ENCODE measurements at regions not wholly inside any gene's neighbourhood (a gene's known extent, or its start where the extent isn't known, plus 50 kb on each side); places are given as distances from the start of the nearest gene placed in this dataset.

DNA sequence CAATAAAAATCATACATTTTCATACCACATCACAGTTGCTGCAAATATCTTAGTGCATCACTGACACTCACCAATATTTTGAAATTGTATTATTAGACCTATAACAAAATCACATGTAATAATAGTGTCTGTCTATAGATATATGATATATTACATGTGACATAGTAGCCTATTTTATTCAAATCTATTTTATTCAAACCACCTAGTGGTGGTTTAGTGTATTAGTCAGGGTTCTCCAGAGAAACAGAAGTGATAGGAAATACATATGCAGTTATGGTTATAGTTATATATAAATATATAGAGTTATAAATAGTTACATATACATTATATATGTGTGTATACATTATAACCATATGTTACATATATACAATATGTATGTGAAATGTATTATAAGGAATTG is 366.5 kb upstream of the ARID1B start:
- DNase-seq (ENCODE audit: low spot score), result no peak

GRCh38 chr6:156408655-156409054 is 368.5 kb upstream of the ARID1B start:
- no peak for DNase-seq (ENCODE audit: low spot score)

DNA sequence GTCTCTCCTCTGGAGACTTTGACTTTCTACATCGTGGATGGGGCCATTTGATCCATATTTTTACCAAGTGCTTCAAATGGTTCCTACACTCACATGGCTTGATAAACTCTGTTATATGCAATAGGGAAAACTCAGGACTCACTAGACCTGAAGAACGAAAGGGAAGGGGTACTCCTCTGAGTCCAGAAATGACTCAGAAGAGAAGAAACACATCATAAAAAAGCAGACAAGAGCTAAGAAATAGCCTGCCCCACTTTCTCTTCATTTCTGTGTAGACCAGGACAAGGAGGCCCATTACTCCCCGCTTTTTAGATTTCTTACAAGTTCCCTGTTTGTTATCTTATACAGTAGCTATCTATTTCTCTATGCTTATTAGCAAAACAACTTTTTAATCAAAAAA is 369.8 kb upstream of the ARID1B start:
- no peak for DNase-seq (ENCODE audit: low spot score)

DNA sequence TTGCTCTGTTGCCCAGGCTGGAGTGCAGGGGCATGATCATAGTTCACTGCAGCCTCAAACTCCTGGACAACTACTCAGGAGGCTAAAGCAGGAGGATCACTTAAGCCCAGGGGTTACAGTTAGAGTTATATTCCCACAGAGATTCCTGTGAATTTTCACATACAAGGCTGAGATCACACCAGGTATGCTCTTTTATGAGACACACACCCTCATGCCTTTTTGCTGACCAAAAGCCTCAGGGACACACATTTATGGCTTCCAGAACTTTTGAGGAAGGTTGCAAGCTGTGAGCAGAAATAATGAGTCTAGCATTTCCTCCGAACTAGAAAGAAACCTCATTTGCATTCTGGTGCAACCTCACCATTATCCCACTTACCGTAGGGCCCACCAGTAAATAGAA is 370.5 kb upstream of the ARID1B start:
- DNase-seq (ENCODE audit: low spot score), result no peak

DNA sequence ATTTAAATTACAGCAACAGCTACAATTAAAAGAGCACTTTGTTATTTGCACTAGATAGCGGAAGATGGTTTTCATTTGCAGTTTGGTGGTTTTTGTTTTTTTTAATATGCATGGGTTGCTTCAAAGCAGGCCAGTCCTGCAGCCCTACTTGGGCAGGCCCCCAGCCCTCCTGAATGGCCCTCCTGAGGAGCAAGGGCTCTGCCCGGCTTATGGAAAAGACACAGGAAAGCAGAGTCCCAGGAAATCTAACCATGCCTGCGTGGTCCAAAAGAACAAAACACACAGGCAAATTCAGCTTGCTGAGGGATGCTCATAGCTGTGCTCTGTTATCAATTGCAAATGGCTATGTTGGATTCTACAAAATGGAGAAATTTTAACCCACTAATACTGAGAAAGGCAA is 371.1 kb upstream of the ARID1B start:
- no peak for DNase-seq (ENCODE audit: low spot score)

- no peak for DNase-seq (ENCODE audit: low spot score)
Measured at GRCh38 chr6:156402628-156403027, 374.6 kb upstream of the ARID1B start.

GRCh38 chr6:156402227-156402626 is 375.0 kb upstream of the ARID1B start:
- no peak for DNase-seq (ENCODE audit: low spot score)

DNA sequence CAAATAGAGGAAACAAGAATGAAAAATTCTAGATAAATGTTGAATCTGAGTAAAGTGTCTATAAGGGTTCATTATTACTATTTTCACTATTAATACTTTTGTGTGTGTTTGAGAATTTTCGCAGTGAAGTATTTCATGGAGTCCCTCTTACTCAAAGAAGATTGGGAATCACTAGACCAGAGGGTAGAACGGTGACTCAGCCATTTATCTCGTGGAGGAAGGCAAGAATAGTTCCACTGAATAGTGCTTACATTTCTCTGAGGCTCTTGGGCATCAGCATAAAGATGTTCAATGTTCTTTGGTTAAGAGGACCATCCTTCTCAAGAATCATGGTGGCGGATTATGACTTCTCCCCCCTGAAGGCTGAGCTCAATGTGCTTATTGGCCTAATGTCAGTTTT is 376.7 kb upstream of the ARID1B start:
- DNase-seq (ENCODE audit: low spot score), result no peak

- no peak for DNase-seq (ENCODE audit: low spot score)
Measured at GRCh38 chr6:156398966-156399365, 378.2 kb upstream of the ARID1B start.

DNA sequence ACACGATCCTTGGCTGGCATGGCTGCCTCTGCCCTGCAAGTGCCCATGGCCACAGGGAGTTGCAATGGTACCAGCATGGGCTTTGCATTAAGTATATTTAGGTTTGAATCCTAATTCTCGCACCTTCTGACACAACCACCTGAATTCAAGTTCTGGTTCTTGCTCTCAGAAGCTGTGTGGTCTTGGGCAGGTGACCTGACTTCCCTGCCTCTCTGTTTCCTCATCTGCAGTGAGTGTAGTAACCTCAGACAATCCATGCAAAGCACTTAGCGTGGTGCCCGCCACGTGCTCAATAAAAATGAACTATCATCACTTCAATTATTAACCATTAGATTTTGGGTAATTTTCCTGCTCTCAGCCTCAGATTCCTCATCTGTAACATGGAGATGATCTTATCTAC is 378.8 kb upstream of the ARID1B start:
- DNase-seq (ENCODE audit: low spot score), result no peak

DNA sequence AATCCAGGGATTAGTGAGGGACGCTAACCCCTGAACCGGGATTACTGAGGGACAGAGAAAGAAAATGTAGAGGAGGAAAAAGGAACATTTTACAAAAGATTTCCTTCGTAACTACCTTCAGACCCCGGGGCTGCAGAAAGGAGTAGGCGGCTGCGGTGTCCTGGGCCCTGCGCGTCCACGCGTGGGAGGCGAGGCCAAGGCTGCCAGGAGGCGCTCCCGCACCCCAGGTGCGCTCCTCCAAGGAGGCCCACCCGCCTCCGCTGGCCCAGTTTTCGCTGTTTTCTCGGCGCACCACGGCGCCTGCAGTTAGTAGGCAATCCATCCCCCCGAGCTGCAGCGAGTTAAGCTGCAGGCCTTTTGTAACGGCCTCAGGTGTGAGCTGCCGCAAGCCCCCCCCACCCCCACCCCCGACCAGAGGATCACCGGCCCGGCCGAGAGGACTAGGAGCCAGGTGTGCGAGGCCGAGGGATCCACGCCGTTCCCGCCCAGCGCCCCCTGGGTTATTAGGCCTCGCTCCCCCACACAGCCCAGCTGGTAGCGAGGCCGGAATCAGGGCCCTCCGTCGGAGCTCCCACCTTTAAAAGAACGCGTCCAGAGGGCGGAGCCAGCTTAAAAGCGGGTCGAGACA is 380.3 kb upstream of the ARID1B start:
- no peak for DNase-seq (ENCODE audit: low spot score)

GRCh38 chr6:156396068-156396771 is 381.0 kb upstream of the ARID1B start:
- DNase-seq (ENCODE audit: low spot score), result no peak

DNA sequence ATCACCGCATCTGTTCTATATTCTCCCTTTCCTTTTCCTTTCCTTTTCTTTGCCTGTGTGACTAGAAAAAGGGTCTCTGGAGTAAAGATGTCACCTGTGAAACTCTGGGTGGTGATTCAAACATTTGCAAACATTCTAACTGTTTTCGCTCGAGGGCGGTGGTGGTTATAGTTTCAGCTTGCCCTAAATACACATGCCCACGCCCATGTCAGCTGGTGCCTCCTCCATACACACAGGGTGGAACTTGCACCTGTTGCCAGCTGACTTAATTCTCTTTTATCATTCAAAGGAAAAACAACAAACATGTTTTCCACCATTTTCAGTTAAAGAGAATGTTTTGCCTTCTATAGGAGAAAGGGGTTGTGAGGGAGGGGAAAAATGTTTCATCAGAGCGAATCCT is 381.9 kb upstream of the ARID1B start:
- DNase-seq (ENCODE audit: low spot score), result no peak

DNA sequence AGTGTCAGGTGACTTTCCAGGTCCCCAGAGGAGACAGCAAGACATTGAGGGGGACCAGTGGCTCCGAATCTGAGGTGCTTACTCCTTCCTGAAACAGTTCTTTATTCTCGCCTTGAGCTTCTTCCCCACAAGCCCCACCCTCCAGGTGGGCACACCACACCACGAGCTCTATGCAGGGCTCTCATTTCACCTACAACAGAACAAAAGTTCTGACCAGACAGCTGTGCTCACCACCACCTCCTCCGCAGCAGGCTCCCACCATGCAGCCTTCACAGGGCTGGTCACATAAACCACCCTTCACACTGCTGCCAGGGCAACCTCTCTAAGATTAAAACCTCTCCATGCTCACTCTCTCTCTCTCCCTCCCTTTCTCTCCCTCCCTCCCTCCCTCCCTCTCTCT is 384.5 kb upstream of the ARID1B start:
- DNase-seq (ENCODE audit: low spot score), result no peak

DNA sequence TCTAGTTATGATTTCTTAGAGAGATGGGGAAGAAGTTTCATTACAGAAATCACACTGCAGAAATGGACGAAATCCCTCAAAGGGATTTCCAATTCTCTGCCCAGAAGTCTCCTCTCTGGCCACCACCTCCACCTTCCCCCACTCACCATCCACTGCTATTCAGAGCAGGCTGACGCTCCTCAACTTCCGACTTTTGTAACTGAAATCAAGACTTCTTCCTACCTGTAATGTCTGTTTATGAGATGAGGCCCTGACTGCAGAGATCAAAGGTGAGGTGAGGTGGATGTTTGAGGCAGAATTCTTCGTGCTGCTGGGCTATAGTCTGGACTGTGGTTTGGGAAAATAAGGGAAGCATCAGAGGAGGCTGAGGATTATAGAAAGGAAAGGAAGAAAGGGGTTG is 385.2 kb upstream of the ARID1B start:
- no peak for DNase-seq (ENCODE audit: low spot score)

GRCh38 chr6:156391061-156391672 is 386.0 kb upstream of the ARID1B start:
- no peak for DNase-seq (ENCODE audit: low spot score)

- no peak for DNase-seq (ENCODE audit: low spot score)
Measured at GRCh38 chr6:156390621-156391020, 386.6 kb upstream of the ARID1B start.

DNA sequence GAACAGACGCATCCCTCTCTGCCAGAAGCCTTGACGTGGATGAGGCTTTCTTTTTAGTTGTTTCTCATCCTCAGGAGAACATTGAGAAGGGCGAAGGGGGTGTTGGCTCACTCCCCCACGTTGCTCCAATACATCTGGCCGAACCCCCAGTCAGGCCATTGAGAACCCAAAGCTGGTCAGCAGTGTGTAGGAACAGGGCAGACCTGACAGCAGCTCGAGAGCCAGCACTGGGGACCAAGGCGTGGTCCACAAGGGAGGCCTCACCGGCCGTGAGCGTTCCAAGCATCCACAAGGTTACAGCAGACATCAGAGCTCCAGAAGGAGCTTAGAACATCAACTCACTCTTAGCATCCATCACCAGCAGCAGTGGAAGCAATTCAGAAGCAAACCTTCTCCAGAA is 387.9 kb upstream of the ARID1B start:
- no peak for DNase-seq (ENCODE audit: low spot score)

- no peak for DNase-seq (ENCODE audit: low spot score)
Measured at GRCh38 chr6:156387472-156387871, 389.7 kb upstream of the ARID1B start.

GRCh38 chr6:156383059-156383458 is 394.1 kb upstream of the ARID1B start:
- no peak for DNase-seq (ENCODE audit: low spot score)

GRCh38 chr6:156379392-156380289 is 397.5 kb upstream of the ARID1B start:
- DNase-seq (ENCODE audit: low spot score), result no peak

- DNase-seq (ENCODE audit: low spot score), result no peak
Measured at GRCh38 chr6:156378853-156379252, 398.3 kb upstream of the ARID1B start.

DNA sequence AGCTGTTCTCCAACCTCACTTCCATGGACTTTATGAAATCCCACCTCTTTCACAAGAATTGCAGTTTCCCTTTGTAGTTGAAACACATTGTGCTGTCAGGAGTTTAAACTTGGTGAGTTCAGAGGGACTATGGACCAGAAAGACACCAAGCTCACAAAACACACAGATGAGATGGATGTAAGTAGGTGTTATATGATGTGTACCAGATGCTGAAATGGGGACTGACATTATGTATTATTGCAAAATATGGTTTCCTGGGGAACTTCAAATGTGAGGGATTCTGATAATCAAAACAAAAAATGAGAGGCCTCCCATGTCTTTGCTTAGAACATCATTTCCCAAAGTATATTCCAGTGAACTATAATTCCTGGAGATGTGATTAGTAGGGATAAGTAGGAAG is 401.1 kb upstream of the ARID1B start:
- no peak for DNase-seq (ENCODE audit: low spot score)

All from GM03348 (cell line).